B cell (primary cell): ENCODE measurements at regions not wholly inside any gene's neighbourhood (a gene's known extent, or its start where the extent isn't known, plus 50 kb on each side); places are given as distances from the start of the nearest gene placed in this dataset.

Experiments
- EZH2 ChIP-seq: IDR thresholded peaks from 2 replicates; pipeline ENCODE4 v1.6.1; 2012; ENCODE audit warnings: borderline replicate concordance, low read depth, mild to moderate bottlenecking, moderate library complexity, low read length; ENCODE audit not compliant: insufficient read depth, poor library complexity, severe bottlenecking
- TF ChIP-seq, protein P1 (sequence below): fragments of 200-600 bp; IDR thresholded peaks from one replicate; pipeline ENCODE4 v1.8.0; 2022; ENCODE audit warnings: antibody characterized with exemption, mild to moderate bottlenecking

DNA sequence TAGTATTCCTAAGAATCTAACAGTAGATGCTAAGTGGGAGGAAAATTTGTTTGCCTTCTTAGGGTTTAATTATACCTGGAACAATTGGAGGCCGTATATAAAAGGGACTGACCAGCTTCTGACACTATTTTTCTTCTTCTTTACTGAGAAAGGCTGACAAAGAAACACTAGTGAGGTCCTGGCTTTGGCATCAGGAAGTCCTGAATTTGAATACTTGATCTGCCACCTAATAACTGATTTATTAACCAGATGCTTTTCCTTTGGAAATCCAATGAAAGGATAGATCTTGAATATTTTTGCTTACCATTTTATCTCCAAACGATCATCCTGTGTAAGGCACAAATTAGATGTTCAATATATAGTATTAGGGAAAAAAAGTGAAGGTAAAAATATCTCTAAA is 382.5 kb downstream of the CENPW start:
- TF ChIP-seq EZH2 = no peak
- TF ChIP-seq, protein P1, sequence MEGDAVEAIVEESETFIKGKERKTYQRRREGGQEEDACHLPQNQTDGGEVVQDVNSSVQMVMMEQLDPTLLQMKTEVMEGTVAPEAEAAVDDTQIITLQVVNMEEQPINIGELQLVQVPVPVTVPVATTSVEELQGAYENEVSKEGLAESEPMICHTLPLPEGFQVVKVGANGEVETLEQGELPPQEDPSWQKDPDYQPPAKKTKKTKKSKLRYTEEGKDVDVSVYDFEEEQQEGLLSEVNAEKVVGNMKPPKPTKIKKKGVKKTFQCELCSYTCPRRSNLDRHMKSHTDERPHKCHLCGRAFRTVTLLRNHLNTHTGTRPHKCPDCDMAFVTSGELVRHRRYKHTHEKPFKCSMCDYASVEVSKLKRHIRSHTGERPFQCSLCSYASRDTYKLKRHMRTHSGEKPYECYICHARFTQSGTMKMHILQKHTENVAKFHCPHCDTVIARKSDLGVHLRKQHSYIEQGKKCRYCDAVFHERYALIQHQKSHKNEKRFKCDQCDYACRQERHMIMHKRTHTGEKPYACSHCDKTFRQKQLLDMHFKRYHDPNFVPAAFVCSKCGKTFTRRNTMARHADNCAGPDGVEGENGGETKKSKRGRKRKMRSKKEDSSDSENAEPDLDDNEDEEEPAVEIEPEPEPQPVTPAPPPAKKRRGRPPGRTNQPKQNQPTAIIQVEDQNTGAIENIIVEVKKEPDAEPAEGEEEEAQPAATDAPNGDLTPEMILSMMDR = no peak
